Mucosa of descending colon (tissue), 3 donors: ENCODE measurements at regions not wholly inside any gene's neighbourhood (a gene's known extent, or its start where the extent isn't known, plus 50 kb on each side); places are given as distances from the start of the nearest gene placed in this dataset.
"Not testable (repeated sequence)": the region's sequence is repeated elsewhere in the genome, so short reads cannot be mapped to it uniquely, and the experiment has no call there.

Experiments used
- ATAC-seq: fragments of 200-7000 bp; cut with Tn5 transposase; one replicate; pipeline ENCODE4 v1.9.1; 2020; ENCODE audit warnings: mild to moderate bottlenecking, moderate library complexity
- DNase-seq, 3 donors: peaks; one replicate each; pipeline ENCODE4 v3.0.0-alpha.2; 2020
- H3K36me3 ChIP-seq: fragments of 200-600 bp; one replicate; pipeline ENCODE4 v1.8.0; 2021; ENCODE audit warnings: low read depth, mild to moderate bottlenecking
- H3K4me1 ChIP-seq: fragments of 200-600 bp; one replicate; pipeline ENCODE4 v1.8.0; 2021; ENCODE audit warnings: low read depth, mild to moderate bottlenecking
- H3K4me3 ChIP-seq: fragments of 200-600 bp; one replicate; pipeline ENCODE4 v1.8.0; 2021; ENCODE audit warnings: mild to moderate bottlenecking
- H3K9me3 ChIP-seq: fragments of 200-600 bp; one replicate; pipeline ENCODE4 v1.8.0; 2021; ENCODE audit warnings: mild to moderate bottlenecking
- CTCF ChIP-seq: fragments of 200-600 bp; IDR thresholded peaks from one replicate; pipeline ENCODE4 v1.8.0; 2022; ENCODE audit warnings: antibody characterized with exemption, mild to moderate bottlenecking
- intact Hi-C, 2 donors: fragments of 100-400 bp; cut with DNase I in 1 of 2; cut with micrococcal nuclease in 1 of 2; formaldehyde crosslinking; loops; one replicate each; pipeline versions ENCODE4 v1.11.0 to v1.11.1; 2022; cut with DNase I, micrococcal nuclease
- donor health status: DM: no; HTN: no; CAD: no; lungs with moderate emphysema.
- donor health status: DM: no; HTN: no; CAD: no.
- donor health status: DM: no; HTN: yes; CAD: no.

GRCh38 chr3:82461049-82461889 lies 699.8 kb upstream of the GBE1 start:
- Histone ChIP-seq H3K9me3 (peaks cover 6% of the 10 kb centered on the region), H3K4me1 (no peaks in the 10 kb centered on the region), H3K36me3 (no peaks in the 10 kb centered on the region), H3K4me3 (no peak overlapping the region)
- intact Hi-C loops = no loop called here
- DNase-seq = no peak
- no peak for TF ChIP-seq CTCF
- ATAC-seq = no peak

GRCh38 chr3:82448320-82448719 lies 686.9 kb upstream of the GBE1 start:
- ATAC-seq (no peak), DNase-seq (no peak)
- peaks cover 24% of the 10 kb centered on the region for H3K9me3 ChIP-seq
- no peak overlapping the region for H3K4me3 ChIP-seq
- no peaks in the 10 kb centered on the region for H3K36me3 ChIP-seq
- TF ChIP-seq CTCF = no peak
- H3K4me1 ChIP-seq = no peaks in the 10 kb centered on the region
- intact Hi-C loops = no loop called here

- peaks cover 18% of the 10 kb centered on the region for H3K9me3 ChIP-seq
- ATAC-seq, intact Hi-C loops, H3K4me3 ChIP-seq, H3K4me1 ChIP-seq, H3K36me3 ChIP-seq, DNase-seq: not testable (repeated sequence)
Measured at GRCh38 chr3:82428821-82429220, 667.4 kb upstream of the GBE1 start.

GRCh38 chr3:82424031-82424339 lies 662.5 kb upstream of the GBE1 start:
- intact Hi-C loops = no loop called here

GRCh38 chr3:82423268-82424030 lies 662.0 kb upstream of the GBE1 start:
- no peak for ATAC-seq
- no peak for DNase-seq
- no peak for TF ChIP-seq CTCF
- Histone ChIP-seq H3K4me1 (no peaks in the 10 kb centered on the region), H3K36me3 (no peaks in the 10 kb centered on the region), H3K9me3 (peaks cover 18% of the 10 kb centered on the region), H3K4me3 (no peak overlapping the region)
- intact Hi-C loops = no loop called here

More at GRCh38 chr3:82424031-82424339, 662.5 kb upstream of the GBE1 start:
- H3K9me3 ChIP-seq = peaks cover 18% of the 10 kb centered on the region
- no peak for TF ChIP-seq CTCF
- ATAC-seq = no peak
- no peaks in the 10 kb centered on the region for H3K36me3 ChIP-seq
- H3K4me1 ChIP-seq = no peaks in the 10 kb centered on the region
- no peak for DNase-seq
- H3K4me3 ChIP-seq = no peak overlapping the region

- intact Hi-C loops = no loop called here
- no peak for TF ChIP-seq CTCF
Measured at GRCh38 chr3:82416830-82417229, 655.4 kb upstream of the GBE1 start.

More at GRCh38 chr3:82416830-82417229, 655.4 kb upstream of the GBE1 start:
- H3K4me1 ChIP-seq = no peaks in the 10 kb centered on the region
- H3K36me3 ChIP-seq = no peaks in the 10 kb centered on the region
- peaks cover 29% of the 10 kb centered on the region for H3K9me3 ChIP-seq
- ATAC-seq (no peak), DNase-seq (no peak)
- no peak overlapping the region for H3K4me3 ChIP-seq
